C4-2B (cell line): ENCODE measurements at regions not wholly inside any gene's neighbourhood (a gene's known extent, or its start where the extent isn't known, plus 50 kb on each side); places are given as distances from the start of the nearest gene placed in this dataset.

Experiments
- H3K27ac ChIP-seq: fragments of 450-650 bp; 2 replicates; pipeline ENCODE4 v1.5.1; 2017
- CTCF ChIP-seq: fragments of 450-650 bp; conservative IDR thresholded peaks from 2 replicates; pipeline ENCODE4 v1.5.1; 2017; ENCODE audit warnings: mild to moderate bottlenecking
- ZFX ChIP-seq: fragments of 450-650 bp; IDR thresholded peaks from 2 replicates; pipeline ENCODE4 v1.6.1; 2017

- no peak overlapping the region for H3K27ac ChIP-seq
- no peak for TF ChIP-seq CTCF
Measured at GRCh38 chr15:27595211-27595610, 503.9 kb downstream of the OCA2 start.

GRCh38 chr15:27592036-27592760 is 506.9 kb downstream of the OCA2 start:
- TF ChIP-seq ZFX: no peak
- H3K27ac ChIP-seq: no peak overlapping the region
